ENCODE measurements at regions not wholly inside any gene's neighbourhood (a gene's known extent, or its start where the extent isn't known, plus 50 kb on each side); places are given as distances from the start of the nearest gene placed in this dataset.

DNA sequence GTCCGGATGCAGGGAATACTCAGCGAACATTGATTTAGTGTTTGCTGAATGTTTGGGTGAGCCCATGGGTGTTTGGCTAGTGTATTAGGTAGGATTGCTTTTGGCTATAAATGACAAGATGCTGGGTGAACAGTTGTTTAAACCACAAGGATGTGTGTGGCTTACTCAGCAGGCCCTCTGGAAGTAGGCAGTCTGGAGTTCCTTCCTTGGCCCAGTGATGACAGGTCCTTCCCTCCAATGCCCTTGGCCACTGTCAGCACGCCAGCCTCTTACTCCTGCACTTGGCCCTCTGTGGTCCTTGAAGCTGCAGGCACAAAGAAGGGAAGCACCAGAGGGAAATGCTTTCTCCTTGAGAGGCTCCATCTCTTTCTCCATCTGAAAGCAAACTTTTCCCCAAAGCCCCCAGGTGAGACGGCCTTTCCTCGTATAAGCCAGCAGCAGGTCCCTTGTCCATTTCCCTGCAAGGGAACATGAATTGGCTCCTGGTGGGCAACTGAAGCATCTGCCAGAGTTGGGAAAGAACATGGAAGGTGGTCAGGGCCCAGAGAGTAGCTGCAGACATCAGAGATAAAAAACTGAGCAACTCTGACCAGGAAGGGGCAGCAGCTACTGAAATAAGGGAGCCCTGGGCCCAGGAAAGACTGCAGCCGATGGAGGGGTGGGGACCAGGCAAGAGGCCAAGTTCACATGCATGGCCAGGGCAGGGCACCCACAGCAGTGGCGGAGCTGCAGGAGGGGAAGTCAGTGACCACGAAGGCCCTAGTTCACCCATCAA lies 105.0 kb downstream of the TPRA1 start:
- TF ChIP-seq, protein P1, sequence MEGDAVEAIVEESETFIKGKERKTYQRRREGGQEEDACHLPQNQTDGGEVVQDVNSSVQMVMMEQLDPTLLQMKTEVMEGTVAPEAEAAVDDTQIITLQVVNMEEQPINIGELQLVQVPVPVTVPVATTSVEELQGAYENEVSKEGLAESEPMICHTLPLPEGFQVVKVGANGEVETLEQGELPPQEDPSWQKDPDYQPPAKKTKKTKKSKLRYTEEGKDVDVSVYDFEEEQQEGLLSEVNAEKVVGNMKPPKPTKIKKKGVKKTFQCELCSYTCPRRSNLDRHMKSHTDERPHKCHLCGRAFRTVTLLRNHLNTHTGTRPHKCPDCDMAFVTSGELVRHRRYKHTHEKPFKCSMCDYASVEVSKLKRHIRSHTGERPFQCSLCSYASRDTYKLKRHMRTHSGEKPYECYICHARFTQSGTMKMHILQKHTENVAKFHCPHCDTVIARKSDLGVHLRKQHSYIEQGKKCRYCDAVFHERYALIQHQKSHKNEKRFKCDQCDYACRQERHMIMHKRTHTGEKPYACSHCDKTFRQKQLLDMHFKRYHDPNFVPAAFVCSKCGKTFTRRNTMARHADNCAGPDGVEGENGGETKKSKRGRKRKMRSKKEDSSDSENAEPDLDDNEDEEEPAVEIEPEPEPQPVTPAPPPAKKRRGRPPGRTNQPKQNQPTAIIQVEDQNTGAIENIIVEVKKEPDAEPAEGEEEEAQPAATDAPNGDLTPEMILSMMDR (IDR thresholded peaks at IDR 0.05): no peak
- no peak for TF ChIP-seq POLR2A (IDR thresholded peaks at IDR 0.05)
- TF ChIP-seq POLR2AphosphoS5 (IDR thresholded peaks at IDR 0.05): no peak

All from gastroesophageal sphincter (tissue), 3 donors.